Neural cell (in vitro differentiated cells): ENCODE measurements at regions not wholly inside any gene's neighbourhood (a gene's known extent, or its start where the extent isn't known, plus 50 kb on each side); places are given as distances from the start of the nearest gene placed in this dataset.

Experiments
- H2AFZ ChIP-seq: fragments of 200-600, 300-800 bp; sonication (generic), shearing (Covaris generic); 2 replicates; pipeline ENCODE4 v1.6.0; 2014; ENCODE audit warnings: low read depth, mild to moderate bottlenecking, antibody characterized with exemption, low read length, moderate library complexity
- H3F3A ChIP-seq: fragments of 200-600 bp; shearing (Covaris generic); 2 replicates; pipeline ENCODE4 v1.6.1; 2016; ENCODE audit warnings: mild to moderate bottlenecking, moderate library complexity, mixed read lengths, antibody characterized with exemption, low read length; ENCODE audit not compliant: insufficient read depth, poor library complexity, severe bottlenecking
- H3K27ac ChIP-seq: fragments of 200-600, 300-800 bp; sonication (generic), shearing (Covaris generic); 2 replicates; pipeline ENCODE4 v1.5.1; 2014; ENCODE audit warnings: mild to moderate bottlenecking, low read length, moderate library complexity
- H3K27me3 ChIP-seq: fragments of 300-800, 200-600 bp; sonication (generic), shearing (Covaris generic); 2 replicates; pipeline ENCODE4 v1.6.0; 2014; ENCODE audit warnings: mild to moderate bottlenecking, low read depth, low read length, moderate library complexity; ENCODE audit not compliant: insufficient read depth
- H3K36me3 ChIP-seq: fragments of 300-800, 200-600 bp; sonication (generic), shearing (Covaris generic); 2 replicates; pipeline ENCODE4 v1.5.1; 2014; ENCODE audit warnings: mild to moderate bottlenecking, antibody characterized with exemption, low read length, moderate library complexity; ENCODE audit not compliant: insufficient read depth
- H3K4me2 ChIP-seq: fragments of 300-800, 200-600 bp; sonication (generic), shearing (Covaris generic); 2 replicates; pipeline ENCODE4 v1.6.0; 2014; ENCODE audit warnings: mild to moderate bottlenecking, low read length
- H3K4me3 ChIP-seq: fragments of 300-800, 200-600 bp; sonication (generic), shearing (Covaris generic); 2 replicates; pipeline ENCODE4 v1.5.1; 2014; ENCODE audit warnings: mild to moderate bottlenecking, low read length, moderate library complexity
- H3K79me2 ChIP-seq: fragments of 200-600 bp; shearing (Covaris generic); replicated peaks from 2 replicates; pipeline ENCODE4 v1.6.0; 2014; ENCODE audit warnings: mild to moderate bottlenecking, low read length, moderate library complexity; ENCODE audit not compliant: insufficient read depth
- H3K9ac ChIP-seq: fragments of 300-800, 200-600 bp; sonication (generic), shearing (Covaris generic); 2 replicates; pipeline ENCODE4 v1.6.1; 2016; ENCODE audit warnings: mild to moderate bottlenecking, low read length, mixed read lengths
- H3K9me2 ChIP-seq: fragments of 200-600 bp; shearing (Covaris generic); 2 replicates; pipeline ENCODE4 v1.6.1; 2016; ENCODE audit warnings: mild to moderate bottlenecking, low read length, mixed read lengths; ENCODE audit not compliant: insufficient read depth
- H3K9me3 ChIP-seq: fragments of 200-600, 300-800 bp; sonication (generic), shearing (Covaris generic); 2 replicates; pipeline ENCODE4 v1.6.1; 2016; ENCODE audit warnings: mild to moderate bottlenecking, mixed run types, low read length, moderate library complexity, mixed read lengths
- H4K20me1 ChIP-seq: fragments of 200-600 bp; shearing (Covaris generic); 2 replicates; pipeline ENCODE4 v1.6.1; 2016; ENCODE audit warnings: mild to moderate bottlenecking, mixed run types; ENCODE audit not compliant: insufficient read depth
- CTCF ChIP-seq: fragments of 450-650 bp; IDR thresholded peaks from 2 replicates; pipeline ENCODE4 v1.5.1; 2014; ENCODE audit warnings: antibody characterized with exemption, mild to moderate bottlenecking, moderate library complexity; ENCODE audit not compliant: poor library complexity, severe bottlenecking
- EP300 ChIP-seq: fragments of 450-650 bp; conservative IDR thresholded peaks from 2 replicates; pipeline ENCODE4 v1.6.1; 2014; ENCODE audit warnings: antibody characterized with exemption, mild to moderate bottlenecking, moderate library complexity; ENCODE audit not compliant: poor library complexity, severe bottlenecking
- EZH2 ChIP-seq: fragments of 200-600, 300-800 bp; shearing (Covaris generic), sonication (generic); IDR thresholded peaks from 2 replicates; pipeline ENCODE4 v1.6.1; 2014; ENCODE audit warnings: antibody characterized with exemption, low read length, borderline replicate concordance, mild to moderate bottlenecking; ENCODE audit not compliant: insufficient read depth, poor library complexity, severe bottlenecking
- MXI1 ChIP-seq: fragments of 450-650 bp; conservative IDR thresholded peaks from 2 replicates; pipeline ENCODE4 v1.6.1; 2014; ENCODE audit warnings: antibody characterized with exemption, mild to moderate bottlenecking; ENCODE audit not compliant: poor library complexity, severe bottlenecking
- POLR2AphosphoS5 ChIP-seq: IDR thresholded peaks from 2 replicates; pipeline ENCODE4 v1.6.1; 2012
- RAD21 ChIP-seq: fragments of 450-650 bp; conservative IDR thresholded peaks from 2 replicates; pipeline ENCODE4 v1.6.1; 2014; ENCODE audit warnings: antibody characterized with exemption, mild to moderate bottlenecking, moderate library complexity
- SMC3 ChIP-seq: fragments of 450-650 bp; conservative IDR thresholded peaks from 2 replicates; pipeline ENCODE4 v1.6.1; 2014; ENCODE audit warnings: antibody characterized with exemption, mild to moderate bottlenecking, moderate library complexity; ENCODE audit not compliant: poor library complexity
- TAF1 ChIP-seq: IDR thresholded peaks from 2 replicates; pipeline ENCODE4 v1.6.1; 2012; ENCODE audit warnings: low read depth
- TF ChIP-seq, protein P1 (sequence below): IDR thresholded peaks from 2 replicates; pipeline ENCODE4 v1.6.1; 2012; ENCODE audit warnings: borderline replicate concordance

DNA sequence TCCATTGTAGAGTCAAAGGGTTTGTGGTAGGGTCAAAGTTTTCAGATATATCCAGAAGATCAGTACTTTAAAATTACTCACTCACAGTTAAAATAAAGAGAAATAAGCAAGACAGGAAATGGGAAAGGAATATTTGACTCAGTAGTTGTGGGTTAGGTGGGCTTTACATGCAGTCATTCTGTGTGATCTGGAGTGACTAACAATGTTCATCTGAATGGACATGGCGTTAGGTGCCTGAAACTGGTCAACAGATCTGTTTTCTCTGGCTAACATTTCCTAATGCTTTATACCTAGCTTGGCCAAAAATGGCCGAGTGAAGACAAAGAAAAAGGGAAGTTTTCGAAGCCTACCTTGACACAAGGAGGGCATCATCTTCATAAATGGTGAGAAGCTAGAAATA, 133.4 kb upstream of the SATB1 start:
- Histone ChIP-seq H3K79me2 (no peaks in the 10 kb centered on the region), H3K36me3 (no peaks in the 10 kb centered on the region), H4K20me1 (no peaks in the 10 kb centered on the region), H3K9me2 (no peaks in the 10 kb centered on the region), H3K9ac (no peak overlapping the region), H3K4me3 (no peak overlapping the region), H3F3A (no peaks in the 10 kb centered on the region), H3K4me2 (no peak overlapping the region), H3K9me3 (no peaks in the 10 kb centered on the region), H3K27ac (no peak overlapping the region), H3K27me3 (no peaks in the 10 kb centered on the region), H2AFZ (no peak overlapping the region)
- TF ChIP-seq MXI1 (no peak), EP300 (no peak)

DNA sequence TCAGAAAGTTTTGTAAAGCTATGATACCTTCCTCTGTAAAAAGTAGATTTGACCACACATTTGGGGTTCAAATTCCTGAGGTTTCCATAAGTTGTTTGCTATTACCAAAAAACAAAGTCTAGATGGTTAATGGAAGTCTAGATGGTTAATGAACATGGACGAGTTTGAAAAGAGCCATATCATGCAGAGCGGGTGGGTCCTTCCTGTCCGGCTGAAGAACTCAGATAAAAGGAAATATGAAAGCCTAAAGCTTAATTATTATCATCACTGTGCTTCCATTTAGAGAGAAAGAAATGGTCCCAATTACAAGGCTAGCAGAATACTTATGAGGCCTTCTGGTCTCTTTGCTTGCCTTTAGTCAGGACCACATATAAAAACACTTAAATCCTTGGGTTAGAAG, 132.1 kb upstream of the SATB1 start:
- Histone ChIP-seq H3K79me2 (no peaks in the 10 kb centered on the region), H3K9ac (no peak overlapping the region), H4K20me1 (no peaks in the 10 kb centered on the region), H3K4me3 (no peak overlapping the region), H3K27me3 (no peaks in the 10 kb centered on the region), H3K4me2 (no peak overlapping the region), H3K36me3 (no peaks in the 10 kb centered on the region), H3K27ac (no peak overlapping the region), H2AFZ (no peak overlapping the region), H3F3A (no peaks in the 10 kb centered on the region), H3K9me3 (no peaks in the 10 kb centered on the region), H3K9me2 (no peaks in the 10 kb centered on the region)
- TF ChIP-seq TAF1 (no peak), MXI1 (no peak), RAD21 (no peak), EP300 (no peak), CTCF (no peak), SMC3 (no peak), EZH2 (no peak), POLR2AphosphoS5 (no peak)
- TF ChIP-seq, protein P1, sequence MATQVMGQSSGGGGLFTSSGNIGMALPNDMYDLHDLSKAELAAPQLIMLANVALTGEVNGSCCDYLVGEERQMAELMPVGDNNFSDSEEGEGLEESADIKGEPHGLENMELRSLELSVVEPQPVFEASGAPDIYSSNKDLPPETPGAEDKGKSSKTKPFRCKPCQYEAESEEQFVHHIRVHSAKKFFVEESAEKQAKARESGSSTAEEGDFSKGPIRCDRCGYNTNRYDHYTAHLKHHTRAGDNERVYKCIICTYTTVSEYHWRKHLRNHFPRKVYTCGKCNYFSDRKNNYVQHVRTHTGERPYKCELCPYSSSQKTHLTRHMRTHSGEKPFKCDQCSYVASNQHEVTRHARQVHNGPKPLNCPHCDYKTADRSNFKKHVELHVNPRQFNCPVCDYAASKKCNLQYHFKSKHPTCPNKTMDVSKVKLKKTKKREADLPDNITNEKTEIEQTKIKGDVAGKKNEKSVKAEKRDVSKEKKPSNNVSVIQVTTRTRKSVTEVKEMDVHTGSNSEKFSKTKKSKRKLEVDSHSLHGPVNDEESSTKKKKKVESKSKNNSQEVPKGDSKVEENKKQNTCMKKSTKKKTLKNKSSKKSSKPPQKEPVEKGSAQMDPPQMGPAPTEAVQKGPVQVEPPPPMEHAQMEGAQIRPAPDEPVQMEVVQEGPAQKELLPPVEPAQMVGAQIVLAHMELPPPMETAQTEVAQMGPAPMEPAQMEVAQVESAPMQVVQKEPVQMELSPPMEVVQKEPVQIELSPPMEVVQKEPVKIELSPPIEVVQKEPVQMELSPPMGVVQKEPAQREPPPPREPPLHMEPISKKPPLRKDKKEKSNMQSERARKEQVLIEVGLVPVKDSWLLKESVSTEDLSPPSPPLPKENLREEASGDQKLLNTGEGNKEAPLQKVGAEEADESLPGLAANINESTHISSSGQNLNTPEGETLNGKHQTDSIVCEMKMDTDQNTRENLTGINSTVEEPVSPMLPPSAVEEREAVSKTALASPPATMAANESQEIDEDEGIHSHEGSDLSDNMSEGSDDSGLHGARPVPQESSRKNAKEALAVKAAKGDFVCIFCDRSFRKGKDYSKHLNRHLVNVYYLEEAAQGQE: no peak

DNA sequence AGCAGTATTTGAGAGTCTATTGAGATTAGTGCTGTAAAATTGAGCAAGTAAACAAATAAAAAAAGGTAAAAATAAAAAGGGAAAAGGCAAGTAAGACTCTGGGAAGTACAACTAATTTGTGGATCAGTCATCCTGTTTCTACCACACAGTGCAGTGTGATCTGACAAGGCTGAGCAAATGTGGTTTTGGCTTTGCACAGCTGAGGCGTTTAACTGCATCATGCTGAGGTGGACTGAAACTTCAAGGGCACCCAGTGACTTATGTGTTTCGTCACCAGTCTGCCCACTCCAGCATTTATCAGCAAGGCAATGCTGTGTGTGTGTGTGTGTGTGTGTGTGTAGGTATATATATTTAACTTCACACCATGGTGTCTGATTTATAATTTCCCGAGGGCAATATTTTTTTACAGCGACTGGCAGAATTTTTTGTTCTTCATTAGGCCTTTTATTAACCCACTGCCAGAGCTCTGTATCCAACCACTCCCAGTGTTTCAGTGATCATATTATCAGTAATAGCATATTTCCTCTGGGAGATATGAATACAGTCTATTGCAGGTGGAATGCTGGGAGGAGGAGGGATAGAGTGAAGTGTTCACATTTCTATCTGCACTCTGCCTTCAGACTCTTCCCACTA, 131.5 kb upstream of the SATB1 start:
- H3K27ac ChIP-seq: no peak overlapping the region
- no peaks in the 10 kb centered on the region for H3F3A ChIP-seq
- H3K79me2 ChIP-seq: no peaks in the 10 kb centered on the region
- no peak for TF ChIP-seq POLR2AphosphoS5
- TF ChIP-seq MXI1: no peak
- TF ChIP-seq EZH2: no peak
- TF ChIP-seq CTCF: no peak
- TF ChIP-seq, protein P1: no peak
- TF ChIP-seq EP300: no peak
- TF ChIP-seq SMC3: no peak
- TF ChIP-seq TAF1: no peak
- TF ChIP-seq RAD21: no peak
- no peaks in the 10 kb centered on the region for H4K20me1 ChIP-seq
- no peak overlapping the region for H3K9ac ChIP-seq
- H3K36me3 ChIP-seq: no peaks in the 10 kb centered on the region
- no peaks in the 10 kb centered on the region for H3K27me3 ChIP-seq
- no peaks in the 10 kb centered on the region for H3K9me2 ChIP-seq
- H3K4me3 ChIP-seq: no peak overlapping the region
- no peak overlapping the region for H2AFZ ChIP-seq
- no peak overlapping the region for H3K4me2 ChIP-seq
- H3K9me3 ChIP-seq: no peaks in the 10 kb centered on the region
